ENCODE measurements at regions not wholly inside any gene's neighbourhood (a gene's known extent, or its start where the extent isn't known, plus 50 kb on each side); places are given as distances from the start of the nearest gene placed in this dataset.
"Not testable (repeated sequence)": the region's sequence is repeated elsewhere in the genome, so short reads cannot be mapped to it uniquely, and the experiment has no call there.

GRCh38 chr7:54161621-54162020 lies 380.6 kb upstream of the VSTM2A start:
- ATAC-seq (replicated peaks): no peak
- H3K36me3 Mint-ChIP-seq: no peaks in the 10 kb centered on the region
- peaks cover 0 to 13% of the 10 kb centered on the region in 2 donors for H3K9me3 Mint-ChIP-seq
- H3K4me1 Mint-ChIP-seq: no peaks in the 10 kb centered on the region
- H3K27ac Mint-ChIP-seq: no peak overlapping the region
- H3K4me3 Mint-ChIP-seq: no peak overlapping the region
- DNase-seq: no peak
- H3K27me3 Mint-ChIP-seq: no peaks in the 10 kb centered on the region

DNA sequence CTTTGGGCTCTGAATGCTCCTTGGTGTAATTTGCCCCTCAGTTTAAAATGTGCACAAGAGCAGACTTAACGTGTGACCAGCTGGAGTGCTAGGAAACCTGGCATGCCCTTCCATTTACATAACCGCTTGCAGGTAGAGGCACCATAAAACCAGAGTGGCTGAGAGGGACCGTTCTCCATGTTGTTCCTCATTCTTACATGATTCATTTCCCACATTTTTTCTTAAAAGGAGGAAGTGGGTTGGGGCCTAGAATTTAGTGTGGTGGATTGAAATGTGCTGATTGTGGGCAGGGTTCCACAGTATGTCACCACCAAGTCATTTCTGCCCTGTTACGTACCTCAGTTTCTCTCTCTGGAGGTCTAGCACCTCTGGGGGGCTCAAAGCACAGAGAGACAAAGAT lies 375.8 kb upstream of the VSTM2A start:
- Mint-ChIP-seq H3K27me3 (no peaks in the 10 kb centered on the region), H3K36me3 (no peaks in the 10 kb centered on the region), H3K9me3 (peaks cover 3 to 4% of the 10 kb centered on the region in 2 donors), H3K27ac (no peak overlapping the region), H3K4me3 (no peak overlapping the region), H3K4me1 (no peaks in the 10 kb centered on the region)
- DNase-seq (no peak), ATAC-seq (replicated peaks) (no peak)

DNA sequence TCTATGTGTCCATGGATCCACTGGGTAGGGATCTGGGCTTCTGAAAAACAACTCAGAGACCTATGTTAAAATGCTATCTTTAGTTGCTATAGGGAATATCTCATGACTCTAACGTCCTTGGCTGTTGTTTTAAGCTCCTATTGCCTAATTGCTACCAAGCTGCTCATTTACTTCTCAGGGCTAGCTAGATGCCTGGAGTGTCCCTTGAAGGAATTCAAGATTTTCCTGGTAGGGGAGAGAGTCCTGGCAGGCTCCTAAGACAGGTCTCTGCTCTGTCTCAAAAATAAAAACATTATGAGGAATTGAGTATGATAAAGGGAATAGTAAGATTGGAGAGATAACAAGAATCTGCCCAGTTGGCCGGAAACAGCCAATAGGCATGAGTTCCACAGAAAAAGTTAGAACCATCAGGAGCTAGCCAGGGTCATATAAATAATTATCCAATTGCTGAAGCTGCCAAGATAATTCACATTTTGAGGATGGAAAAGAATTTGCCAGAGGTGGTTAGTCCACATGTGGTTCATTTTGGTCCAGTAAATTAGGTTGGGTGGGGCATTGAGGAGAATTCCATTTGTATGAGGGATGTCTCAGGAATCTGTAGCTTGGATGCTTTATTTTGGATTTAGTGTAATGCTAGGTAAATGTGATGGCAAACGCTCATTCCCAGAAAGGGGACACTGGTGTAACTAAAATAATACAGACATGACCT lies 362.7 kb upstream of the VSTM2A start:
- Mint-ChIP-seq H3K4me3 (no peak overlapping the region), H3K9me3 (peaks cover 16 to 18% of the 10 kb centered on the region in 2 donors), H3K27ac (no peak overlapping the region), H3K36me3 (no peaks in the 10 kb centered on the region), H3K4me1 (no peaks in the 10 kb centered on the region), H3K27me3 (no peaks in the 10 kb centered on the region)
- DNase-seq (no peak), ATAC-seq (replicated peaks) (no peak)

GRCh38 chr7:54180796-54181195 lies 361.4 kb upstream of the VSTM2A start:
- ATAC-seq (replicated peaks): no peak
- Mint-ChIP-seq H3K27ac (no peak overlapping the region), H3K27me3 (no peaks in the 10 kb centered on the region), H3K4me3 (no peak overlapping the region), H3K9me3 (peaks cover 16 to 18% of the 10 kb centered on the region in 2 donors), H3K4me1 (no peaks in the 10 kb centered on the region), H3K36me3 (no peaks in the 10 kb centered on the region)
- no peak for DNase-seq

DNA sequence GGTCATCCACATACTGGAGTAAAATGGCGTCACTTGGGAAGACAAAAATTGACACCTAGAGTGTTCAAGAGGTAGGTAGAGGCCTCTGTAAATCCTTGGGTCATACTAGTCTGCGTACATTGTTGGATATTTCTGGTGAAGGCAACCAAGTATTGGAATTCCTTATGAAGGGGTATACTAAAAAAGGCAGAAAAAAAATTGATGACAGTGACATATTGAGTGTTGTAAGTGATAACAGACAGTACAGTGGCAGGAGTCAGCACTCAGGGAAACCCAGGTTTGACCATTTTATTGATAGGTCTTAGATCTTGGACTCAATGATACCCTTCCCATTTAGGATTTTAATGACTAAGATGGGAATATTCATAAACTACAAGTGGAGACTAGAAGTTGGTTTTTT lies 359.1 kb upstream of the VSTM2A start:
- Mint-ChIP-seq H3K27me3 (no peaks in the 10 kb centered on the region), H3K4me1 (no peaks in the 10 kb centered on the region), H3K27ac (no peak overlapping the region), H3K4me3 (no peak overlapping the region), H3K9me3 (peaks cover 16 to 18% of the 10 kb centered on the region in 2 donors), H3K36me3 (no peaks in the 10 kb centered on the region)
- ATAC-seq (replicated peaks) (no peak), DNase-seq (no peak)

- no peak for DNase-seq
- Mint-ChIP-seq H3K27ac (no peak overlapping the region), H3K27me3 (no peaks in the 10 kb centered on the region), H3K4me3 (no peak overlapping the region), H3K9me3 (peaks cover 17 to 24% of the 10 kb centered on the region in 2 donors), H3K4me1 (no peaks in the 10 kb centered on the region), H3K36me3 (no peaks in the 10 kb centered on the region)
- no peak for ATAC-seq (replicated peaks)
Observed at GRCh38 chr7:54186336-54186735, 355.8 kb upstream of the VSTM2A start.

GRCh38 chr7:54187886-54188685 lies 354.1 kb upstream of the VSTM2A start:
- Mint-ChIP-seq H3K9me3 (peaks cover 12 to 20% of the 10 kb centered on the region in 2 donors), H3K36me3 (no peaks in the 10 kb centered on the region), H3K4me3 (no peak overlapping the region), H3K4me1 (no peaks in the 10 kb centered on the region), H3K27ac (no peak overlapping the region), H3K27me3 (no peaks in the 10 kb centered on the region)
- DNase-seq: no peak
- ATAC-seq (replicated peaks): no peak

DNA sequence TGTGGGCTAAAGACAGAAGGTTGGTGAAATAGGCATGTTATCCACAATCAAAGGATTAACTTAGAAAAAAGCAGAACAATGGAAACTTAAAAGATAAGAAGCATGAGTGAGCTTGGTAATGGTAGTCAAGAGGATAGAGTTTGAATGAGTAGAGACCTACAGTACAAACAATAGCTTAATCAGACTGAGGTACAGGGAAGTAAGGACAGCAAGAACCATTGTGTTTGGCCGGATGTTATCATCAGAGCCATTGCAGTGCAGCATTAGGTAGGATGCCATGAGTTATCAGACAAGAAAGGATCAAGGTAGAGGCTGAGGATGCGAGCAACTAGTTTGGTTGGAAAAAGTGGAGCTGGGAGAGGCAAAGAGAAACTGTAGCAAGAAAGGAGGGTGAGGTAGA lies 353.3 kb upstream of the VSTM2A start:
- no peak for ATAC-seq (replicated peaks)
- Mint-ChIP-seq H3K9me3 (peaks cover 12 to 17% of the 10 kb centered on the region in 2 donors), H3K27ac (no peak overlapping the region), H3K4me3 (no peak overlapping the region), H3K36me3 (no peaks in the 10 kb centered on the region), H3K27me3 (no peaks in the 10 kb centered on the region), H3K4me1 (no peaks in the 10 kb centered on the region)
- no peak for DNase-seq

DNA sequence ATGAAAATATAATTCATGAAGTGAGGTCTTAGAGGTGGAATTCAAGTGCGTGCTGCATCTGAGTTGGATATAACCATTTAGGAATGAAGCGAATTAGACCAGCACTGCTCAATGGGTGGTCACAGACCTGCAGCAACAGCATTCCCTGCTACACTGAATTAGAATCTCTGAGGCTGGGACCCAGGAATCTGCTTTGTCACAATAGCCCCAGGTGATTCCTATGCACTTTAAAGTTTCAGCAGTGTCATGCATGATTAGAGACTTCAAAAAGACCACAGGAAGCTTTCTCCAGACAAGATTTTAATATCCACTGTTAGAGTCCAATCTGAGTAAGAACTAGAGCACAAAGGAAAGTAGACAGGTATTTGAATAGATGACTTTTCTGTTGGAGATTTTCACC lies 352.8 kb upstream of the VSTM2A start:
- H3K4me1 Mint-ChIP-seq: no peaks in the 10 kb centered on the region
- peaks cover 11 to 15% of the 10 kb centered on the region in 2 donors for H3K9me3 Mint-ChIP-seq
- DNase-seq (no peak), ATAC-seq (replicated peaks) (no peak)
- H3K27me3 Mint-ChIP-seq: no peaks in the 10 kb centered on the region
- no peaks in the 10 kb centered on the region for H3K36me3 Mint-ChIP-seq
- no peak overlapping the region for H3K27ac Mint-ChIP-seq
- H3K4me3 Mint-ChIP-seq: no peak overlapping the region

- H3K36me3 Mint-ChIP-seq: no peaks in the 10 kb centered on the region
- H3K9me3 Mint-ChIP-seq: peaks cover 5 to 10% of the 10 kb centered on the region in 2 donors
- no peak overlapping the region for H3K4me3 Mint-ChIP-seq
- no peaks in the 10 kb centered on the region for H3K27me3 Mint-ChIP-seq
- DNase-seq (no peak), ATAC-seq (replicated peaks) (no peak)
- no peaks in the 10 kb centered on the region for H3K4me1 Mint-ChIP-seq
- H3K27ac Mint-ChIP-seq: no peak overlapping the region
Observed at GRCh38 chr7:54201501-54201900, 340.7 kb upstream of the VSTM2A start.

- Mint-ChIP-seq H3K27ac (no peak overlapping the region), H3K9me3 (peaks cover 20 to 28% of the 10 kb centered on the region in 2 donors), H3K4me1 (no peaks in the 10 kb centered on the region), H3K4me3 (no peak overlapping the region), H3K36me3 (peaks cover 0 to 2% of the 10 kb centered on the region in 2 donors), H3K27me3 (no peaks in the 10 kb centered on the region)
- no peak for DNase-seq
- no peak for ATAC-seq (replicated peaks)
Observed at GRCh38 chr7:54215424-54215823, 326.8 kb upstream of the VSTM2A start.

DNA sequence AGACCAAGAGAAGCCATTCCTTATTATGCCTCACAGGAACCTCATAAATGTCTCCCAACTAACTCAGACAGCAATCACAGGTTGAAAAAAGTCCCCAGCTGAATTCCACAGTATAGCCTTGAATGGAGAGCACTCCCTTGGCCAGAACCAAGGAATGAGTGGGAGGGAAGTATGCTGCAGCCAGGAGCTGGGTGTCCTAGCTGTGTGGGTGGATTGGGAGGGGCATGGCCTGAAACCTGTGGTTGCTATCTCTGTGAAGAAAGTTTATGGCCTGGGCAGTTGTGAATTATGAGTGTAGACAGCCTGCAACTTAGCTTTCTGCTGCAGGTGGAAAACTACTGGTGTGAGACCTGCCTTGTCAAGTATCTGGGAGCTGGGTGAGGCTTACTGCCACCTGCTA lies 316.1 kb upstream of the VSTM2A start:
- H3K4me3 Mint-ChIP-seq; ATAC-seq (replicated peaks); DNase-seq; H3K36me3 Mint-ChIP-seq; H3K27me3 Mint-ChIP-seq; H3K4me1 Mint-ChIP-seq; H3K9me3 Mint-ChIP-seq; H3K27ac Mint-ChIP-seq: not testable (repeated sequence)

DNA sequence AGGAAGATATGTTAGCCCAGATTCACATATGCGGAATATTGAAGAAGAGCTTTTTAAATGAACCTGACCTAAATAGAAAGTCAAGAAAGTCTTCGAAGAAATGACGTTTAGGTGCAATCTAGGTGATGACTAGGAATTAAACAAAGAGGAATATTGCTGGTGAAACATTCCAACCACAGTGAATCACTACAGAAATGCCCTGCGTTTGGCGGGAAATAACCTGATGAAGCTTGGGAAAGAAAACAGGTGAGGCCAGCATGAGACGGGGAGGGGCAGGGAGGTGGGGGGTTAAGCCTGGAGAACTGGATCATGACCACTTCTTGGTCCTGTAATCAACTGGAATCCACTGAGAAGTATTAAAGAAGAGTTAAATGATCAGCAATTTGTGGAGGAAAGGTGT lies 299.4 kb upstream of the VSTM2A start:
- Mint-ChIP-seq H3K4me1 (no peaks in the 10 kb centered on the region), H3K9me3 (peaks cover 6 to 10% of the 10 kb centered on the region in 2 donors), H3K27ac (no peak overlapping the region), H3K27me3 (no peaks in the 10 kb centered on the region), H3K4me3 (no peak overlapping the region), H3K36me3 (no peaks in the 10 kb centered on the region)
- no peak for DNase-seq
- ATAC-seq (replicated peaks): no peak

DNA sequence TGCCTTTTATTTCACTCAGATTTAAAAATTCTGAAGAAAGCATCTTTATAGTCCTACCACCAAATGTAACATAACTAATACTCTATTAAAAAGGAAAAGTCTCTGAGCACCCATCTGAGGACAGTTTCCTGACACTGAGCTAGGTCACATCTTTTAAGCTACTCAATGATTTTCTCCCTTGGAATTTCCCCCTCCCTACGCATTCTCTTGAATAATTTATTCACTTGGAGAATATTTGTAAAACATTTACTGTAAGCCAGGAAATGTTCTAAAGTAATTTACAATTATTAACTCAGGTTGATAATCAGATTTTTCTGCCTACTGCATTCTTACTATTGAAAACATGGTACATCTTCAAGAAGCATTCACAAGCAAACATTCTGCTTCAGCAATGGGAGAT lies 297.2 kb upstream of the VSTM2A start:
- H3K36me3 Mint-ChIP-seq: no peaks in the 10 kb centered on the region

GRCh38 chr7:54249686-54250085 lies 292.5 kb upstream of the VSTM2A start:
- Mint-ChIP-seq H3K4me3 (no peak overlapping the region), H3K4me1 (no peaks in the 10 kb centered on the region), H3K27me3 (no peaks in the 10 kb centered on the region), H3K9me3 (peaks cover 4 to 5% of the 10 kb centered on the region in 2 donors), H3K27ac (no peak overlapping the region), H3K36me3 (no peaks in the 10 kb centered on the region)
- ATAC-seq (replicated peaks) (no peak), DNase-seq (no peak)

More for the DNA sequence above, 297.2 kb upstream of the VSTM2A start:
- H3K9me3 Mint-ChIP-seq: peaks cover 4 to 6% of the 10 kb centered on the region in 2 donors
- no peak overlapping the region for H3K4me3 Mint-ChIP-seq
- ATAC-seq (replicated peaks) (no peak), DNase-seq (no peak)
- H3K27me3 Mint-ChIP-seq: no peaks in the 10 kb centered on the region
- no peaks in the 10 kb centered on the region for H3K4me1 Mint-ChIP-seq
- no peak overlapping the region for H3K27ac Mint-ChIP-seq

All from stimulated activated naive B cell treated with anti-CD40 and anti-IgM and Interleukin-4, amounts not matched to agents 10 μg/mL and 1 μg/mL and 100 μg/mL, for 72 hours (primary cell).